ENCODE measurements at regions not wholly inside any gene's neighbourhood (a gene's known extent, or its start where the extent isn't known, plus 50 kb on each side); places are given as distances from the start of the nearest gene placed in this dataset.

DNA sequence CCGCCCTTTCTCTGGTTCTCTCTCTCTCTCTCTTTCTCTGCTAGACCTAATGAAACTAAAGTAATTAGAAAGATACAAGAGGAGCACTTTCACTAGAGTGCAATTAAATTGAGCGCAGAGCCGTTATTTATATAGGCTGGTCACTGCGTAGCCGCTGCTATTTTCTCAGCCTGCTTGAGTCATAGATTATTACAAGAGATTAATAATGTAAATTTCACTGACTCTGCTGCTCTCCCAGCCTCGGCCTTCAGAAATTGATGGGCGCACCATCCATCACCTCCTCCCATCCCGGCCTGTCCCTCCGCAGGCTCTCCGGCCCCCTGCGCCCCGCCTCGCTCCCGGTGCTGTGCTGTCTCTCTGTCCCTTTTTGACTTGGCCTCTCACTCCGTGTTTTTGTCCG is 268.0 kb upstream of the MVB12B start:
- TF ChIP-seq, protein P1, sequence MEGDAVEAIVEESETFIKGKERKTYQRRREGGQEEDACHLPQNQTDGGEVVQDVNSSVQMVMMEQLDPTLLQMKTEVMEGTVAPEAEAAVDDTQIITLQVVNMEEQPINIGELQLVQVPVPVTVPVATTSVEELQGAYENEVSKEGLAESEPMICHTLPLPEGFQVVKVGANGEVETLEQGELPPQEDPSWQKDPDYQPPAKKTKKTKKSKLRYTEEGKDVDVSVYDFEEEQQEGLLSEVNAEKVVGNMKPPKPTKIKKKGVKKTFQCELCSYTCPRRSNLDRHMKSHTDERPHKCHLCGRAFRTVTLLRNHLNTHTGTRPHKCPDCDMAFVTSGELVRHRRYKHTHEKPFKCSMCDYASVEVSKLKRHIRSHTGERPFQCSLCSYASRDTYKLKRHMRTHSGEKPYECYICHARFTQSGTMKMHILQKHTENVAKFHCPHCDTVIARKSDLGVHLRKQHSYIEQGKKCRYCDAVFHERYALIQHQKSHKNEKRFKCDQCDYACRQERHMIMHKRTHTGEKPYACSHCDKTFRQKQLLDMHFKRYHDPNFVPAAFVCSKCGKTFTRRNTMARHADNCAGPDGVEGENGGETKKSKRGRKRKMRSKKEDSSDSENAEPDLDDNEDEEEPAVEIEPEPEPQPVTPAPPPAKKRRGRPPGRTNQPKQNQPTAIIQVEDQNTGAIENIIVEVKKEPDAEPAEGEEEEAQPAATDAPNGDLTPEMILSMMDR (IDR thresholded peaks at IDR 0.05; ENCODE audit: low read depth, low read length), result no peak
- no peak for DNase-seq (ENCODE audit: low read depth, low spot score)
- no peak overlapping the region for H3K4me3 ChIP-seq (ENCODE audit: low read depth, low read length)
- in situ Hi-C loops (cut with HindIII; ENCODE audit: low sequenced_read_pairs), result no loop called here

DNA sequence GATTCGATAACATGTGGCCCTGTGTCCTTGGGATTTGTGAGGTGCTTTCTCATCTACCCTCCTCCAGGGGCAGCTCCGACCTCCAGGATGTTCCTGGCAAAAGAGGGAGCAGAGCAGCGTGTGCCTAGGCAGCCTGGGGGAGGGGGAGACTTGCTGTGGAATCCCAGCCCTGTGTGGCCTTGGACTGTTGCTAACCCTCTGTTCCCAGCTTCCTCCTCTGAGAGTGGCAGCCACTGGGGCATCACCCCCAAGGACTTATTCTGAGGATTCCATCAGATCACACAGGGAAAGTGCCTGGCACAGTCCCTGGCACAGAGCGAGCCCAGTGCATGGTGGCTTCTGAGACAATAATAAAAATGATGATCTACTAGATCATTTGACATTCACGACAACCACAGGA is 265.1 kb upstream of the MVB12B start:
- no peak overlapping the region for H3K4me3 ChIP-seq (ENCODE audit: low read depth, low read length)
- TF ChIP-seq, protein P1 (IDR thresholded peaks at IDR 0.05; ENCODE audit: low read depth, low read length), result no peak
- no peak for DNase-seq (ENCODE audit: low read depth, low spot score)
- in situ Hi-C loops (cut with HindIII; ENCODE audit: low sequenced_read_pairs), result no loop called here

DNA sequence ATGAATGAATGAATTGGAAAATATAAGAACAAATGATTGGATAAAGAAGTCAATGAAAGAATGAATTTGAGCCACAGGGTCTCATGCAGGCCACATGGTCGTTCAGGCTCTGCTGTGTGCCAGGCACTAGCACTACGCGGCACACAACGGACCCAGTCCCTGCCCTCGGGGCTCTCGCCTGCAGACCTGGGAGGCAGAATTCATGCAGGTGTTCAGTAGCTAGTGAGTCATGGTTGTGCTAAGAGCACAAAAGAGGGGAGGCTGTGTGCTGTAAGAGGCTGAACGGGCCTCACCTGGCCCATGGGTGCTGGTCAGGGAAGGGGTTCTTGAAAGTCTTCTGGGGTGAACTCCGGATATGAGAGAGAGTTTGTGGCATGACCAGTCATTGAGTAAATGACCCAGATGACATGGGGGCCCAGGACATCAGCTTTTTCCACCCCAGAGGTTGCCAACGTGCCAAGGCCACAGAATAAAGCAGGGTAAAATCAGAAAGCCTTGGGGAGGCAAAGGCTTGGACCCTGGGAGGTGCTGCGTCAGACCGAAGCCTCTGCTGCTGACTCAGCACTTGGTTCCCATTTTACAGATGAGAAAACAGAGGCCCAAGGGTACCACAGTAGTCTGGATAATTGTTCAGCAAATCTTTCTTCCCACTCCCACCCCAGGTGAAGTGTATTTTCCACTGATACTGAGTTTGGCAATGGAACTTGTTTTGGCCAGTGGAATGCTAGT is 264.3 kb upstream of the MVB12B start:
- TF ChIP-seq, protein P1 (IDR thresholded peaks at IDR 0.05; ENCODE audit: low read depth, low read length), result no peak
- H3K4me3 ChIP-seq (ENCODE audit: low read depth, low read length), result no peak overlapping the region
- in situ Hi-C loops (cut with HindIII; ENCODE audit: low sequenced_read_pairs), result no loop called here
- DNase-seq (ENCODE audit: low read depth, low spot score), result no peak

DNA sequence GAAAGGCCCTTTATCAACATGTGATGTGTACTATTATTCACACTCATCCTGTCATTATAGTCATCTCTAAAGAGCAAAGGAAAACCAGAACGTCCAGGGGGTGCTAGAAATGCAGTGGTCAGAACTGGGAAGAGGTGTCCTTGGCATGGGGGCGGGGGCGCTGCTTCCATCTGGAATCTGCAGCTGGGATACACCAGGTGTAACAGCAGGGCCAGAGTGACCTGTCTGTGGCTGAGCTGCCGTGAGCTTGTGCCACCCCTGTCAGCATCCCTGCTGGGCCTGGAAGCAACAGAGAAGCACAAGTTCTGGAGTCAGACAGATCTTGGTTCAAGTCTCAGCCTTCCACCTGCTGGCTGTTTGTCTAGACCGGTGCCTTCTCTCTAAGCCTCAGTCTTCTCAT is 263.3 kb upstream of the MVB12B start:
- TF ChIP-seq, protein P1 (IDR thresholded peaks at IDR 0.05; ENCODE audit: low read depth, low read length), result no peak
- DNase-seq (ENCODE audit: low read depth, low spot score), result no peak
- no peak overlapping the region for H3K4me3 ChIP-seq (ENCODE audit: low read depth, low read length)
- in situ Hi-C loops (cut with HindIII; ENCODE audit: low sequenced_read_pairs), result no loop called here

DNA sequence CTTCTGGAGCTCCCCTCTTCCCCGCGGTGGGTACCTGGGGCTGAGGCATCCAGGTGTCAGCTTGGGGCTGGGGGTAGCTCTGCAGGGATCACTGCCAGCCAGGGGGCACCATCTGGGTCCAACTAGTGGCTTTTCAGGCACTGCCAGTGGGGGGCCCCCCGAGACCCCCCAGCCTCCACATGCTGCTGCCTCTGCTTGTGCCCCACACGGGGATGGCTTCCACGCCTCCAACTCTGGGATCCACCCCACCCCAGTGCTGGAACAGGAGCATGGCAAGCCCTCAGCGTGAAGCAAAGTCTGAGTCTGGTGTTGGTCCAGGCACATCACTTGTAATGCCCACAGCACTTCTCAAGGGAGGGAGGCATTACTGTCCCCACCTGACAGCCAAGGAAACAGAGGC is 260.5 kb upstream of the MVB12B start:
- H3K4me3 ChIP-seq (ENCODE audit: low read depth, low read length), result no peak overlapping the region
- TF ChIP-seq, protein P1 (IDR thresholded peaks at IDR 0.05; ENCODE audit: low read depth, low read length), result no peak
- in situ Hi-C loops (cut with HindIII; ENCODE audit: low sequenced_read_pairs), result no loop called here
- no peak for DNase-seq (ENCODE audit: low read depth, low spot score)

DNA sequence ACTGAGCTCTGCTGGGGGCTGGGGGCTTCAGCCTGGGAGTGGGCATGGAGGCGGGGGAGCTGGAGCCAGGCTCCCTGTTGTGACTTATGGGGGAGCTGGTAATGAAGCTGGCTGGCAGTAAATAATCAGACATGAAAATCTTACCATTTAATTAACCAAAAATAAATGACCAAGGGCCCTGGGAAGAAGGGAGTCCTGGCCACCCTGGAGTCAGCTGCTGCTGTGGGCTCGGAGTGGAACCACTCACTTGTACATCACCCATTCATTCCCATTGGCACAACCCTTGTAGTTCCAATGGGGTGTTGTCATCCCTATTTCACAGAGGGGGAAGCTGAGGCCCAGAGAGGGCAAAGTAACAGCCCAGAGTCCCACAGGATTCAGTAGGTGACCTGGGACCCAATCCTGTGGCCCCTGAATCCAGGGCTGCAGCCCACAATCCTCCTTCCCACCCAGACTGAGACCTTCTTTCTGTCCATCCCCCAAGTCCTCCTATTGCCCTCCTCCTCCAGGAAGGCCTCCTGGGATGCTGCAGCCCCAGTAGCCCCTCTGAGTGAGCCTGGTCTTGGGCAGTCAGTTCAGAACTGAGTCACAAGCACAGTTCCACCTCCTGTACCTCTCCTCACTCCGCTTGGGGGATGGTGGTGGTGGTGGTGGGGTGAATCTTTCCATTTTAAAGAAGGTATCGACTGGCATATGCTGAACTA is 259.4 kb upstream of the MVB12B start:
- TF ChIP-seq, protein P1 (IDR thresholded peaks at IDR 0.05; ENCODE audit: low read depth, low read length), result no peak
- DNase-seq (ENCODE audit: low read depth, low spot score), result no peak
- in situ Hi-C loops (cut with HindIII; ENCODE audit: low sequenced_read_pairs), result no loop called here
- H3K4me3 ChIP-seq (ENCODE audit: low read depth, low read length), result no peak overlapping the region

Measured in astrocyte of the spinal cord (primary cell).